Skeletal muscle tissue (tissue), 3 donors: ENCODE measurements at regions not wholly inside any gene's neighbourhood (a gene's known extent, or its start where the extent isn't known, plus 50 kb on each side); places are given as distances from the start of the nearest gene placed in this dataset.

Experiments used
- H3K27ac ChIP-seq: one replicate; pipeline ENCODE4 v1.7.0; 2013; ENCODE audit warnings: mild to moderate bottlenecking, low read depth, low read length, inconsistent platforms
- H3K27me3 ChIP-seq, 3 donors: one replicate each; pipeline ENCODE4 v1.7.0; 2013; ENCODE audit warnings: low read length in 3 of 3; ENCODE audit not compliant: control insufficient read depth in 3 of 3, insufficient read depth in 3 of 3
- H3K36me3 ChIP-seq, 3 donors: one replicate each; pipeline ENCODE4 v1.7.0; 2013; ENCODE audit warnings: low read length in 3 of 3; ENCODE audit not compliant: control insufficient read depth in 3 of 3, insufficient read depth in 3 of 3
- H3K4me1 ChIP-seq, 3 donors: one replicate each; pipeline ENCODE4 v1.7.0; 2013; ENCODE audit warnings: low read length in 3 of 3, mild to moderate bottlenecking in 3 of 3; ENCODE audit not compliant: control insufficient read depth in 3 of 3, insufficient read depth in 3 of 3
- H3K4me3 ChIP-seq, 3 donors: one replicate each; pipeline ENCODE4 v1.7.0; 2013; ENCODE audit warnings: low read length in 3 of 3
- H3K9ac ChIP-seq, 3 donors: one replicate each; pipeline ENCODE4 v1.7.0; 2013; ENCODE audit warnings: low read length in 3 of 3, mild to moderate bottlenecking in 3 of 3, moderate library complexity in 2 of 3, low read depth in 1 of 3
- H3K9me3 ChIP-seq, 3 donors: one replicate each; pipeline ENCODE4 v1.7.0; 2013; ENCODE audit warnings: low read length in 3 of 3; ENCODE audit not compliant: control insufficient read depth in 3 of 3
- donor health status: Osteomylitis.

DNA sequence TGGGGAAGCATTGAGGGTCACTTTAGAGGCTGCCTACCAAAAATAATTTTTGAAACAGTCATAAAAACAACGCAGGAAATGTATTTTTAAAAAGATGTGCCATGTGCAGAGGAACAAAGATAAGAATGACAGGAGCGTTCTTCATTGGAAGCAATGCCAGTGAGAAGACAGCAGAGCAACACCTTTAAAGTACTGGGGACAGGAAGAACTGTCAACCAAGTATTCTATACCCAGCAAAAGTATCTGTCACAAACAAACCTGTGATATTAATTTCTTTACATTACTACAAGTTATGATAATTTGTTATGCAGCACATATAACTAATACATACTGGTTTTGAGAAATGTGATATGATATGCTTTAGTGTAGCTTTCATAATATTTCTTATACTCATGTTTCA is 675.6 kb downstream of the IRX1 start:
- H3K9me3 ChIP-seq = peaks cover 0 to 2% (median 0%) of the 10 kb centered on the region in 3 donors
- no peak overlapping the region for H3K27ac ChIP-seq
- no peak overlapping the region for H3K4me3 ChIP-seq
- H3K27me3 ChIP-seq = no peaks in the 10 kb centered on the region
- no peaks in the 10 kb centered on the region for H3K36me3 ChIP-seq
- H3K4me1 ChIP-seq = no peaks in the 10 kb centered on the region
- no peak overlapping the region for H3K9ac ChIP-seq

DNA sequence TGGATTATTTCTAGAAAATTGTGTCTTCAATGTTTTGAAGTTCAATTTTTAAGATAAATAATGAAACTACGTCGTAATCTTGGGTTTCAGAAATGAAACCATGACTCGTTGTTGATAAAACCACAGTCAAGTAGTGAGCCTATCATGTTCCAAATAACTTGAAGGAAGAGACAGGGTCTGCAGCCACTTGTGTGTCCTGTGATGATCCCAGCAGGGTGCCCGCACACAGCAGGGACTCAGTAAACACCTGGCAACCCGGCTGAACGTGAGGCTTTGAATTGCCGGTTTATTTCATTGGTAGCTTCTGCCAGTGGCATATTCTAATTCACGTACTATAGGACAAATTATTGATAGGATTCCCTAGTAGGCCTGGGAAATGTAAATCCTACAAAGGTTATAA is 679.6 kb downstream of the IRX1 start:
- no peaks in the 10 kb centered on the region for H3K4me1 ChIP-seq
- no peak overlapping the region for H3K27ac ChIP-seq
- no peaks in the 10 kb centered on the region for H3K27me3 ChIP-seq
- no peak overlapping the region for H3K9ac ChIP-seq
- no peaks in the 10 kb centered on the region for H3K36me3 ChIP-seq
- H3K9me3 ChIP-seq = peaks cover 0 to 2% (median 0%) of the 10 kb centered on the region in 3 donors
- no peak overlapping the region for H3K4me3 ChIP-seq

DNA sequence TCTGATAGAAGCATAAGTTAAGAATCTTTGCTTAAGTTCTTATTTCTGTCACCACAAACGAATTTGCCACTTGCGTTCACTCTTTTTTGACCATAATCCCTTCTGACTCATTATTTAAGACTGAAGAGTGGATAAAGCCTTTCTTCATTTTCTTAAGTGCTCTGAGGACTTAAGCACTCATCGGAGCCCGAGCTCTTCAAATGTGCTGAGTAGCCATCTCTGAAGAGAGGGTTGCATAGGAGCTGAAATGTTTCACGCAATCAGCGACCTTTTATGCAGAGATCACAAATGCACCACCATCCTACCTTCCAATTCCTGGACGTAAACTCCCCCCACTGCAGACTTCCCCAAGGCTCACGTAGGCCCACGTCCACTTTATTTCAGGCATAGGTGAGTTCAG is 699.2 kb downstream of the IRX1 start:
- no peaks in the 10 kb centered on the region for H3K4me1 ChIP-seq
- no peak overlapping the region for H3K4me3 ChIP-seq
- no peaks in the 10 kb centered on the region for H3K36me3 ChIP-seq
- no peak overlapping the region for H3K27ac ChIP-seq
- H3K27me3 ChIP-seq = no peaks in the 10 kb centered on the region
- H3K9me3 ChIP-seq = no peaks in the 10 kb centered on the region
- H3K9ac ChIP-seq = no peak overlapping the region

DNA sequence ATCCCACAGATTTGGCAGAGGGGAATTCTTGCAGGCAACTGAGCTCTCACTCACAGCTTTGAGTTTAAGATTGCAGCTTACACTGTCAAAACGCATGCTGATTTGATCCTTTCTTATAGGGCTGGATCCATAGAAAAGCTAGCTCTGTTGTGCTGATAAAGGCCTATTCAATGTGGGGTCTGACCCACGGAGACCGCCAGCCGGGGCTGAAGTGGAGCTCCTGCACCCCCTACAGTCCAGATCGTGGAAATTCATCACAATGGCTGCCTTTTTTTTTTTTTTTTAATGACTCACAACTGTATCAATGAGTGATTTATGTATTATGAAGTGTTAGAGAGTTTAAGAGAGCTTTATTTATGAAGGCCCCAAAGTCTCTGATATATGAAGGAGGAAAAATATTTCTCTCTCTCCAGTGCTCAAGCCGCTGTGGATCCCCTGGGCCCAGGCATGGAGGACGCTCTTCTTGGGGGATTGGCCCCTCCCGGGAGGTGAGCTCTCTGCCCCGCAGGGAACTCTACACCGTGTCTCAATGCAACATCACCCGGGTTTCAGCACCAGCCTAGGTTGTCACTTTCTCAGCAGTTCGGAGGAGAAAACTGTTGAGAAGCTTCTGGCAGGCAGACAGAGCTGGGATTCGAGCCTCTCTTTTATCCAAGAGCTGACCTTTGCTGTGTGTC is 700.2 kb downstream of the IRX1 start:
- Histone ChIP-seq H3K27ac (no peak overlapping the region), H3K9me3 (no peaks in the 10 kb centered on the region), H3K9ac (no peak overlapping the region), H3K36me3 (no peaks in the 10 kb centered on the region), H3K4me3 (no peak overlapping the region), H3K4me1 (no peaks in the 10 kb centered on the region), H3K27me3 (no peaks in the 10 kb centered on the region)

DNA sequence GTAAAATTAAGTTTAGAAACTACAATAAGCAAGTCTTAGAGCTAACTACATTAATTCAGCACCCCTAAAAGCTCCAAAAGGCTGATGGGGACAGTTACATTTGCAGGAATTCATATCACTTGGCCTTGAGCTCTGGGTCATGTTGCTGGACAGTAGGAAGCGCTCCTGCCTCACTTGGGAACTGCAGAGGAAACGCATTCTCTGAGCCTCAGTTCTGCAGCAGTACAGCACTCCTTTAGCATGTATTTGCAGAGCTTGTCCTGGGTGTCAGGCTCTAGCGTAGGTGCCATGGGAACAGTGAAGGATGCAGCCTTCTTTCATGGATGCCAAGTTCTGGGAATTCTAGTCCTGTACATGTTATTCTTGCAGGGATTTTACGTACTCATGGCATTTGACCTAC is 710.4 kb downstream of the IRX1 start:
- Histone ChIP-seq H3K4me1 (no peaks in the 10 kb centered on the region), H3K27me3 (no peaks in the 10 kb centered on the region), H3K4me3 (no peak overlapping the region), H3K27ac (no peak overlapping the region), H3K9ac (no peak overlapping the region), H3K9me3 (no peaks in the 10 kb centered on the region), H3K36me3 (no peaks in the 10 kb centered on the region)

DNA sequence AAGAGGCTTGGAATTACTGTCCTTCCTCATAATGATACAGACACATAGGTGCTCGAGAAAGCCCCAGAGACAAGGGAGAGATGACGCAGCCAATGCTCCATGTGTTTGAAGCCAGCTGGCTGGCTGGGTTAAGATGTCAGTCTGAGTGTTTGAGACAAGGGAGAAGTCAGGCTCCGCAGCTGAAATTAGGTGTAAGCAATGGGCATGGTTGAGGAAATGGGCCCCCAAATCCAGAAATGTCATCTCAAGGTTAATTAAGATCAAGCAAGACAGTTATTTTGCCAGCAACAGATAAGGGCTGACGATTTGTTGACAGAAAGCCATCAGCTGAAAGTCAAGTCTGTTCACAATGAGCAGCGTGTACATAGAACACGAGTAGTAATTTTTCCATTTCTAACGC is 713.4 kb downstream of the IRX1 start:
- no peaks in the 10 kb centered on the region for H3K4me1 ChIP-seq
- H3K27ac ChIP-seq = no peak overlapping the region
- H3K9ac ChIP-seq = no peak overlapping the region
- no peaks in the 10 kb centered on the region for H3K9me3 ChIP-seq
- no peaks in the 10 kb centered on the region for H3K27me3 ChIP-seq
- no peaks in the 10 kb centered on the region for H3K36me3 ChIP-seq
- no peak overlapping the region for H3K4me3 ChIP-seq

DNA sequence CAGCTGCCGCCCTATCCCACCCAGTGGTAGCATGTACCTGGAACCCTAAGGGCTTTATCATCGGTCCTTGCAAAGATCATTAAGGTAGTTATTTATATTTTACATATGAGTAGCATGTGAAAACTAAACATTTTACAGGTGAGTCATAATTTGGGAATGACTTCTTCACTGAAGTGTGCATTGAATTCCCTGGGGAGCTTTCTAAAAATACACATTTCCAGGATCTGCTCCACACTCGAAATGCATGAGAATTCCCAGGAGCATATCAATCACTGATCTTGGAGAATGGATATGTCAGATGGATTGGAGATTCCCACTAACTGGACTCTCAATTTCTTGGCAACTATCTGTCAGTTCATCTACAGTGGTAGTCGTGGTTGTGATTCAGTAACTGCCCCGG is 717.5 kb downstream of the IRX1 start:
- Histone ChIP-seq H3K27me3 (no peaks in the 10 kb centered on the region), H3K4me1 (no peaks in the 10 kb centered on the region), H3K4me3 (no peak overlapping the region), H3K27ac (no peak overlapping the region), H3K36me3 (no peaks in the 10 kb centered on the region), H3K9me3 (no peaks in the 10 kb centered on the region), H3K9ac (no peak overlapping the region)

DNA sequence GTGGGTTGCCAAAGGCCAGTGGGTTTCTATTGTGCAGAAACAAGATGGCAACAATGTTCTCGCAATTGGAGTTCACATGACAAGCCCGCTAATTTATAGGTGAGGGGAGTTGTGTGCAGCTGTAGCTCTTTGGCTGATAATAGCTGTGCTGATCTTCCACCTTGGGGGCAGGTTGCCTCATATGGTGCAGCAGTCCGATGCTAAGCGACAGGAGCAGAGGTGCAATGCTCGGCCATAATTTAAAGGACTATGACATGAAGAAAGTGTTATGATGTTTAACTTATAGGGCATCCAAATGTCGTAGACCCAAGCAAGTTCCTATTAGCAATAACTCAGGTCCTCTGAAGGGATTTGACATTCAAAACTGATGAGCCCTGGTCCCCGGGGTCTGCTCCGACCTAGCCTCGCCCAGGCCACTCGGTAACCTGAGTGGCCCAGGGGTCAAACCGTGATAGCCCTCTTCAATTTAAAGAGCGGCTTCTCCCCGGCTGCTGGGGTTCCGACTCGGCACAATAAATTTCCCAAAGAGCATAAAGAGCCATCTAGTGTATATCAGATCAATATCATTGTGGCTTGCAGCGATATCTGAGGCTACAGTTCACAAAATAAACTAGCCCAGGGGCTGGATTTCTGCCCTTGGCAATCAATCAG is 724.0 kb downstream of the IRX1 start:
- no peaks in the 10 kb centered on the region for H3K36me3 ChIP-seq

DNA sequence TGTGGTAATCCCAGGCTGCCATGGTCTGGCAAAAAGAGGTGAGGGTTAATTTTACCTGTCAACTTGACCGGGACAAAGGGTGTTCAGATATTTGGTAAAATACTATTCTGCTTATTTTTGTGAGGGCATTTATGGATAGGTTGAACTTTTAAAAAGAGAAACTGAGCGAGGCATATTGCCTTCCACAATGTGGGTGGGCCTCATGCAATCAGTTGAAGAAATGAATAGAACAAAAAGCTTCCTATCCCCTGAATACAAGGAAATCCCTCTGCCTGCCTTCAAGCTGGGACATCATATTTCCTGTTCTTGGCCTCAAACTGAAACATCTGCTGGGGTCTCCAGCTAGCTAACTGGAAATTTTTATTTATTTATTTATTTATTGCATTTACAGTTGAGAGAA is 734.7 kb downstream of the IRX1 start:
- Histone ChIP-seq H3K36me3 (no peaks in the 10 kb centered on the region), H3K4me3 (no peak overlapping the region), H3K9me3 (no peaks in the 10 kb centered on the region), H3K9ac (no peak overlapping the region), H3K27me3 (no peaks in the 10 kb centered on the region), H3K4me1 (no peaks in the 10 kb centered on the region), H3K27ac (no peak overlapping the region)

More for the DNA sequence above, 724.0 kb downstream of the IRX1 start:
- H3K9me3 ChIP-seq = peaks cover 0 to 2% (median 0%) of the 10 kb centered on the region in 3 donors
- H3K27me3 ChIP-seq = no peaks in the 10 kb centered on the region
- no peak overlapping the region for H3K9ac ChIP-seq
- H3K4me1 ChIP-seq = no peaks in the 10 kb centered on the region
- H3K27ac ChIP-seq = no peak overlapping the region
- H3K4me3 ChIP-seq = no peak overlapping the region

DNA sequence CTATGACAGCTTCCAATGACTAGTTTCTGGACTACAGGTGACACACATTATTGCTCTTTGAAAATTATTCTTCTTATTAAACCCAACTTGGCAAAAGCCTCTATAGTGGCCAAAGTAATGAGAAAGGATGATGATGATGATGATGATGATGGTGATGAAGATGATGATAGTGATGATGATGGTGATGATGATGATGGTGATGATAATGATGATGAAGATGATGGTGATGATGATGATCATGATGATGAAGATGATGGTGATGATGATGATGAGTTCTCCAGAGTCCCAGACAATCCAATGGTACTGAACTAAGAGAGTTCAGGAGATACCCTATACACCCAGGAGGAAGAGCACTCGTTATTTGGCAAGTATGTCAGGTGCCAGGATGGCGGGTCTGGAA is 739.4 kb downstream of the IRX1 start:
- no peak overlapping the region for H3K4me3 ChIP-seq
- H3K4me1 ChIP-seq = no peaks in the 10 kb centered on the region
- H3K36me3 ChIP-seq = no peaks in the 10 kb centered on the region
- H3K27me3 ChIP-seq = no peaks in the 10 kb centered on the region
- no peak overlapping the region for H3K27ac ChIP-seq
- H3K9ac ChIP-seq = no peak overlapping the region
- H3K9me3 ChIP-seq = peaks cover 0 to 2% (median 0%) of the 10 kb centered on the region in 3 donors
